H1 (cell line): ENCODE measurements at regions not wholly inside any gene's neighbourhood (a gene's known extent, or its start where the extent isn't known, plus 50 kb on each side); places are given as distances from the start of the nearest gene placed in this dataset.

Source experiments
- CTCF ChIA-PET: fragments of 300-600 bp; sonication (Branson Sonifier 250); formaldehyde crosslinking; loops from one replicate; lab custom pipeline; 2021; ENCODE audit not compliant: partially characterized antibody; lab: Charles Lee
- POLR2A ChIA-PET: fragments of 300-600 bp; sonication (Branson Sonifier 250); formaldehyde crosslinking; loops from one replicate; lab custom pipeline; 2021; ENCODE audit warnings: inconsistent platforms; ENCODE audit not compliant: partially characterized antibody; lab: Charles Lee
- DNase-seq, 2 experiments: peaks; one replicate each; pipeline versions ENCODE4 v3.0.0 to v3.0.0-alpha.2; 2010 to 2022; ENCODE audit warnings: low spot score in 2 of 2, low read depth in 1 of 2, mixed read lengths in 1 of 2
- FAIRE-seq: peaks from 2 replicates; lab custom pipeline; 2011; peaks lifted over from hg19 to GRCh38; lab: Jason Lieb, UNC
- H2AFZ ChIP-seq: 2 replicates; pipeline ENCODE4 v1.8.1; 2012; ENCODE audit warnings: low read length, inconsistent platforms
- H2AK5ac ChIP-seq: 2 replicates; pipeline ENCODE4 v1.6.1; 2013; ENCODE audit warnings: low read depth, low read length
- H2BK120ac ChIP-seq: replicated peaks from 2 replicates; pipeline ENCODE3; 2013; ENCODE audit warnings: low read depth, low read length, inconsistent platforms
- H2BK12ac ChIP-seq: 2 replicates; pipeline ENCODE4 v1.6.1; 2013; ENCODE audit warnings: low read depth, low read length
- H2BK15ac ChIP-seq: 2 replicates; pipeline ENCODE4 v1.6.1; 2013; ENCODE audit warnings: low read length
- H2BK20ac ChIP-seq: 2 replicates; pipeline ENCODE4 v1.6.1; 2013; ENCODE audit warnings: low read length
- H2BK5ac ChIP-seq: 2 replicates; pipeline ENCODE4 v1.6.1; 2013; ENCODE audit warnings: low read depth, low read length
- H3K14ac ChIP-seq: 2 replicates; pipeline ENCODE4 v1.6.1; 2013; ENCODE audit warnings: inconsistent platforms; ENCODE audit not compliant: insufficient read length
- H3K18ac ChIP-seq: 2 replicates; pipeline ENCODE4 v1.6.1; 2013; ENCODE audit warnings: low read length; ENCODE audit errors: extremely low read depth
- H3K23ac ChIP-seq: 2 replicates; pipeline ENCODE4 v1.6.1; 2013; ENCODE audit warnings: inconsistent platforms; ENCODE audit not compliant: insufficient read length
- H3K23me2 ChIP-seq: 2 replicates; pipeline ENCODE4 v1.6.1; 2013; ENCODE audit warnings: low read depth, low read length
- H3K27ac ChIP-seq: 2 replicates; pipeline ENCODE4 v1.6.1; 2011; ENCODE audit warnings: low read depth, low read length, inconsistent platforms
- H3K27me3 ChIP-seq, 4 experiments: replicated peaks in 1 of 4; 1 replicate in 1 of 4; 2 replicates in 3 of 4; pipeline versions ENCODE4 v1.6.1 to v1.8.1; 2011 to 2013; ENCODE audit warnings: low read length in 3 of 4, mild to moderate bottlenecking in 3 of 4, inconsistent platforms in 2 of 4, mixed read lengths in 2 of 4, moderate library complexity in 1 of 4; ENCODE audit not compliant: control insufficient read depth in 3 of 4, insufficient read depth in 3 of 4; ENCODE audit errors: extremely low read depth in 1 of 4
- H3K36me3 ChIP-seq, 4 experiments: 2 replicates each; pipeline versions ENCODE4 v1.6.1 to v1.8.1; 2011 to 2013; ENCODE audit warnings: mild to moderate bottlenecking in 4 of 4, low read length in 3 of 4, moderate library complexity in 2 of 4, control low read depth in 1 of 4, inconsistent platforms in 1 of 4; ENCODE audit not compliant: insufficient read depth in 4 of 4, control insufficient read depth in 2 of 4
- H3K4ac ChIP-seq: replicated peaks from 2 replicates; pipeline ENCODE3; 2013; ENCODE audit warnings: low read length, low read depth, mixed read lengths, inconsistent platforms; ENCODE audit not compliant: insufficient read length
- H3K4me1 ChIP-seq, 4 experiments: replicated peaks in 1 of 4; 1 replicate in 1 of 4; 2 replicates in 3 of 4; pipeline versions ENCODE4 v1.6.1 to v1.8.1; 2011 to 2013; ENCODE audit warnings: low read length in 3 of 4, inconsistent platforms in 2 of 4, mixed read lengths in 1 of 4; ENCODE audit not compliant: insufficient read depth in 4 of 4, control insufficient read depth in 3 of 4
- H3K4me2 ChIP-seq, 2 experiments: 2 replicates each; pipeline versions ENCODE4 v1.6.1 to v1.8.1; 2011 to 2013; ENCODE audit warnings: low read depth in 2 of 2, low read length in 2 of 2, control low read depth in 1 of 2, inconsistent platforms in 1 of 2, mild to moderate bottlenecking in 1 of 2; ENCODE audit not compliant: insufficient read depth in 1 of 2
- H3K4me3 ChIP-seq, 4 experiments: fragments of 200-600, 300-600 bp in 1 of 4; sonication (generic), shearing (Covaris generic), sonication (Bioruptor Twin) in 1 of 4; 2 replicates each; pipeline versions ENCODE4 v1.5.1 to v1.8.1; 2011 to 2016; ENCODE audit warnings: low read length in 4 of 4, low read depth in 3 of 4, control low read depth in 2 of 4, inconsistent platforms in 2 of 4, mild to moderate bottlenecking in 2 of 4, mixed read lengths in 1 of 4, moderate library complexity in 1 of 4; ENCODE audit not compliant: insufficient read depth in 2 of 4; ENCODE audit errors: extremely low read depth in 1 of 4
- H3K56ac ChIP-seq: replicated peaks from 2 replicates; pipeline ENCODE3; 2013; ENCODE audit warnings: low read depth, mild to moderate bottlenecking, mixed read lengths, low read length, inconsistent platforms; ENCODE audit not compliant: insufficient read length
- H3K79me1 ChIP-seq: 2 replicates; pipeline ENCODE4 v1.6.1; 2013; ENCODE audit warnings: low read depth, low read length, control low read depth
- H3K79me2 ChIP-seq, 2 experiments: 2 replicates each; pipeline versions ENCODE4 v1.6.1 to v1.8.1; 2012 to 2013; ENCODE audit warnings: low read length in 2 of 2, mild to moderate bottlenecking in 2 of 2, inconsistent platforms in 1 of 2; ENCODE audit not compliant: insufficient read depth in 2 of 2, control insufficient read depth in 1 of 2
- H3K9ac ChIP-seq, 4 experiments: replicated peaks in 1 of 4; 1 replicate in 1 of 4; 2 replicates in 3 of 4; pipeline versions ENCODE4 v1.6.1 to v1.8.1; 2011 to 2013; ENCODE audit warnings: low read depth in 3 of 4, low read length in 3 of 4, control low read depth in 2 of 4, mild to moderate bottlenecking in 2 of 4, moderate library complexity in 2 of 4, inconsistent platforms in 1 of 4; ENCODE audit errors: extremely low read depth in 1 of 4
- H3K9me3 ChIP-seq, 2 experiments: 2 replicates each; pipeline versions ENCODE4 v1.6.1 to v1.8.1; 2012 to 2013; ENCODE audit warnings: mild to moderate bottlenecking in 2 of 2, moderate library complexity in 2 of 2, control low read depth in 1 of 2, inconsistent platforms in 1 of 2, low read depth in 1 of 2, low read length in 1 of 2, mixed read lengths in 1 of 2; ENCODE audit not compliant: insufficient read depth in 2 of 2
- H4K20me1 ChIP-seq, 2 experiments: replicated peaks in 1 of 2; 2 replicates each; pipeline versions ENCODE3 to v1.8.1; 2011 to 2013; ENCODE audit warnings: inconsistent platforms in 2 of 2, low read length in 2 of 2, mild to moderate bottlenecking in 1 of 2; ENCODE audit not compliant: insufficient read depth in 2 of 2, control insufficient read depth in 1 of 2
- H4K5ac ChIP-seq: 2 replicates; pipeline ENCODE4 v1.6.1; 2013; ENCODE audit warnings: low read length, low read depth, mixed read lengths, inconsistent platforms; ENCODE audit not compliant: insufficient read length
- H4K8ac ChIP-seq: 2 replicates; pipeline ENCODE4 v1.8.0; 2013; ENCODE audit warnings: mild to moderate bottlenecking, moderate library complexity, low read length, inconsistent platforms; ENCODE audit not compliant: insufficient read depth; ENCODE audit errors: extremely low read depth
- H4K91ac ChIP-seq: replicated peaks from 2 replicates; pipeline ENCODE3; 2013; ENCODE audit warnings: low read length, mixed read lengths, inconsistent platforms; ENCODE audit not compliant: insufficient read length
- KDM5A ChIP-seq: fragments of 200-600 bp; IDR thresholded peaks from 2 replicates; pipeline ENCODE4 v1.7.1; 2012; ENCODE audit warnings: mild to moderate bottlenecking, low read length, inconsistent platforms, mixed read lengths
- RNF2 ChIP-seq: fragments of 200-900, 300-1000 bp; sonication (generic); IDR thresholded peaks from 2 replicates; pipeline ENCODE4 v1.7.1; 2016; ENCODE audit warnings: borderline replicate concordance, low read depth, mild to moderate bottlenecking, antibody characterized with exemption, low read length; ENCODE audit not compliant: poor library complexity, severe bottlenecking; ENCODE audit errors: missing control alignments
- RXRA ChIP-seq: IDR thresholded peaks from 2 replicates; pipeline ENCODE4 v1.6.1; 2011; ENCODE audit warnings: low read depth, mild to moderate bottlenecking, low read length, moderate library complexity; ENCODE audit not compliant: insufficient read depth
- SP4 ChIP-seq: IDR thresholded peaks from 2 replicates; pipeline ENCODE4 v1.6.1; 2012; ENCODE audit warnings: low read length, inconsistent platforms
- SRF ChIP-seq: IDR thresholded peaks from 2 replicates; pipeline ENCODE4 v1.6.1; 2011; ENCODE audit warnings: mild to moderate bottlenecking, low read depth, low read length, moderate library complexity
- SUZ12 ChIP-seq: fragments of 200-600 bp; sonication (generic); IDR thresholded peaks from 2 replicates; pipeline ENCODE4 v1.6.1; 2012; ENCODE audit warnings: mild to moderate bottlenecking, inconsistent platforms, low read length, moderate library complexity, mixed read lengths
- TAF1 ChIP-seq: IDR thresholded peaks from 2 replicates; pipeline ENCODE4 v1.6.1; 2011; ENCODE audit warnings: mild to moderate bottlenecking, low read depth, low read length
- TAF7 ChIP-seq: optimal IDR thresholded peaks from 2 replicates; pipeline ENCODE3; 2011; ENCODE audit warnings: low read depth, mild to moderate bottlenecking, inconsistent platforms, low read length, moderate library complexity, borderline replicate concordance
- WGBS, 2 experiments: shearing (Covaris generic) in 1 of 2; methylation state at CpG; one replicate each; pipeline versions ENCODE4 v1.1.6 to v1.1.7; 2013 to 2015; ENCODE audit warnings: low lambda C conversion rate in 2 of 2, mixed read lengths in 2 of 2, inconsistent platforms in 1 of 2, low coverage in 1 of 2, missing lambda C conversion rate in 1 of 2; ENCODE audit not compliant: insufficient replicate concordance in 2 of 2, insufficient coverage in 1 of 2, insufficient read length in 1 of 2; ENCODE audit errors: extremely low coverage in 1 of 2, missing lambda C conversion rate in 1 of 2; 5-methylcytosine and 5-hydroxymethylcytosine counted together

DNA sequence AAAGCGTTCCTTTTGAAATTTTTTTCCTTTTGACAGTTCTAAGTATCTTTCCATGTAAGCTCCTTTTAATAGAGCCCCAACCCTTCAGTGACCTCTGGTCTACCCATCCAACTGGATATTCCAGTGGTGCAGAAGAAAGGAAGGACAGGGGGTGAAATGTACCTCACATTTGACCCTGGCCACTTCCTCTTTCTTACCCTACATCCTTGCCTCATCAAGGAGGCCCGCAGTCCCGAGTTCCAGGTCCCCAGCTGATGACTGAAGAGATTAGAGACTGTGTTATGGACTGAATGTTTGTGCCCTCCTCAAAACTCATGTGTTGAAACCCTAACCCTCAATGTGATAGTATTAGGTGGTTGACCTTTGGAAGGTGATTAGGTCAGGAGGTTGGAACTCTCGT lies 158.1 kb downstream of the RBM43 start:
- Histone ChIP-seq H3K9me3 (peaks cover 12 to 18% of the 10 kb centered on the region in 2 experiments; a peak in 3 of 4 replicates), H3K56ac (no peak overlapping the region)

More for the DNA sequence above, 158.1 kb downstream of the RBM43 start:
- H3K9ac ChIP-seq = no peak overlapping the region
- POLR2A ChIA-PET = no interaction called here
- no peaks in the 10 kb centered on the region for H3K23me2 ChIP-seq
- H3K4me2 ChIP-seq = no peak overlapping the region
- no peak overlapping the region for H2BK120ac ChIP-seq
- no peaks in the 10 kb centered on the region; a peak in 1 of 7 replicates for H3K4me1 ChIP-seq
- no peak overlapping the region for H2AFZ ChIP-seq
- H4K20me1 ChIP-seq = no peaks in the 10 kb centered on the region
- H2BK12ac ChIP-seq = no peak overlapping the region
- H3K79me2 ChIP-seq = no peaks in the 10 kb centered on the region; a peak in 1 of 4 replicates
- H3K23ac ChIP-seq = no peak overlapping the region
- H4K5ac ChIP-seq = no peak overlapping the region
- no peak overlapping the region for H3K27ac ChIP-seq
- H3K18ac ChIP-seq = no peak overlapping the region
- whole genome bisulfite sequencing, 2 experiments = 92% methylated on average over 4 of the region's 4 CpGs; no CpG with 5 or more reads in 1 of the 2 experiments
- no peak overlapping the region for H2AK5ac ChIP-seq
- H3K36me3 ChIP-seq = peaks cover 0 to 5% (median 3%) of the 10 kb centered on the region in 4 experiments; a peak in 3 of 8 replicates
- H2BK5ac ChIP-seq = no peak overlapping the region
- no peaks in the 10 kb centered on the region for H3K27me3 ChIP-seq
- H4K8ac ChIP-seq = no peak overlapping the region
- H2BK15ac ChIP-seq = no peak overlapping the region
- H2BK20ac ChIP-seq = no peak overlapping the region
- H3K4ac ChIP-seq = no peak overlapping the region
- DNase-seq (no peak), FAIRE-seq (no peak)
- TF ChIP-seq TAF7 (no peak), RNF2 (no peak), TAF1 (no peak), RXRA (no peak), SP4 (no peak), SRF (no peak), SUZ12 (no peak), KDM5A (no peak)
- H4K91ac ChIP-seq = no peak overlapping the region
- no peaks in the 10 kb centered on the region for H3K79me1 ChIP-seq
- H3K14ac ChIP-seq = no peak overlapping the region
- CTCF ChIA-PET = interaction anchor here (1.6 kb wide), 1 partner anchor 12 kb away, joined by 3 read pairs; no protein-coding TSS in a partner anchor
- no peak overlapping the region for H3K4me3 ChIP-seq
